ENCODE measurements at regions not wholly inside any gene's neighbourhood (a gene's known extent, or its start where the extent isn't known, plus 50 kb on each side); places are given as distances from the start of the nearest gene placed in this dataset.

DNA sequence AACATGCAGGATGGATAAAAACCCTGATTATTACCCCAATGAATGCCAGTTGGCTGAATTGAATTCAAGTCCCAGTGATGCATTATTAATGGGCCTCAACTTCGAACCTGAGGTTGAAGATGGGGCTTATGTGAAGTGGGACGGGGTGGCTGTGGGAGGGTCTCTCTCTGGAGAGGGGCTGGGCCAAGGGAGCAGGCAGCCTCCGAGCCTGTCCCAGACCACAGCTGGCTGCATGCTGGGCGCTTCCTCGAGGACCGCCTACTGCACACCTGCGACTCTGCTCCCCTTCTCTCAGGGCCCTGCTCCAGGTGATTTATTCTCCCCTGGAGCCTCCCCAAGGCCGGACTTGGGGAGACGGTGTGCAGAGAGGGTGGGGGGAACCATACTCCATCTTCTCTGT, 568.3 kb downstream of the CCDC171 start:
- DNase-seq (ENCODE audit: low spot score) = no peak
- Histone ChIP-seq H3K36me3 (no peaks in the 10 kb centered on the region), H3K9me3 (no peaks in the 10 kb centered on the region), H3K4me1 (no peaks in the 10 kb centered on the region), H3K27me3 (no peaks in the 10 kb centered on the region), H3K27ac (no peak overlapping the region), H3K4me3 (no peak overlapping the region)
- TF ChIP-seq CTCF (IDR thresholded peaks at IDR 0.05) = no peak

- Histone ChIP-seq H3K27me3 (no peaks in the 10 kb centered on the region), H3K9me3 (no peaks in the 10 kb centered on the region), H3K4me1 (no peaks in the 10 kb centered on the region), H3K27ac (no peak overlapping the region), H3K36me3 (no peaks in the 10 kb centered on the region), H3K4me3 (no peak overlapping the region)
- no peak for TF ChIP-seq CTCF (IDR thresholded peaks at IDR 0.05)
- DNase-seq (ENCODE audit: low spot score) = no peak
Observed at GRCh38 chr9:16121601-16122286, 568.9 kb downstream of the CCDC171 start.

DNA sequence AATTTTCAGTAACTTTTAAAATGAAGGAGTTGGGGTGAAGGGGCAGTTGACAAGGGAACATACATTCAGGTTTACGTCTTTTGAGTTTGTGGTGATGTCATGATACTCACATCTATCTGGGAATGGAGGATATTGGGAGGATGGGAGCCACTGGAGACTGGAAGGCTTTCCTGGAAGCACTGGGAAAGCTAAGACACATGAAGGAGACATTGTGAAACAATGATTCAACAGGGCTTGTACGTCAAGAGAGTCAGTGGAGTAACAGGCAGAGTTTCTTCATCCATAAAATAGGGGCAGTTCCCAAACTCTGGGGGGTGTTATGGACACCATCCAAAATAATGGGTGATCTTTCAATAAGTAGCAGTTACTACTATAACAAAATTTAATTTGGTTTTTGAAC, 572.8 kb downstream of the CCDC171 start:
- H3K27ac ChIP-seq = no peak overlapping the region
- H3K4me1 ChIP-seq = no peaks in the 10 kb centered on the region
- DNase-seq (ENCODE audit: low spot score) = no peak
- TF ChIP-seq CTCF (IDR thresholded peaks at IDR 0.05) = no peak
- no peak overlapping the region for H3K4me3 ChIP-seq
- no peaks in the 10 kb centered on the region for H3K9me3 ChIP-seq
- no peaks in the 10 kb centered on the region for H3K27me3 ChIP-seq
- H3K36me3 ChIP-seq = no peaks in the 10 kb centered on the region

GRCh38 chr9:16126042-16126441, 573.2 kb downstream of the CCDC171 start:
- no peaks in the 10 kb centered on the region for H3K4me1 ChIP-seq
- no peak for TF ChIP-seq CTCF (IDR thresholded peaks at IDR 0.05)
- no peaks in the 10 kb centered on the region for H3K27me3 ChIP-seq
- DNase-seq (ENCODE audit: low spot score) = no peak
- H3K9me3 ChIP-seq = no peaks in the 10 kb centered on the region
- H3K36me3 ChIP-seq = no peaks in the 10 kb centered on the region
- no peak overlapping the region for H3K27ac ChIP-seq
- H3K4me3 ChIP-seq = no peak overlapping the region

DNA sequence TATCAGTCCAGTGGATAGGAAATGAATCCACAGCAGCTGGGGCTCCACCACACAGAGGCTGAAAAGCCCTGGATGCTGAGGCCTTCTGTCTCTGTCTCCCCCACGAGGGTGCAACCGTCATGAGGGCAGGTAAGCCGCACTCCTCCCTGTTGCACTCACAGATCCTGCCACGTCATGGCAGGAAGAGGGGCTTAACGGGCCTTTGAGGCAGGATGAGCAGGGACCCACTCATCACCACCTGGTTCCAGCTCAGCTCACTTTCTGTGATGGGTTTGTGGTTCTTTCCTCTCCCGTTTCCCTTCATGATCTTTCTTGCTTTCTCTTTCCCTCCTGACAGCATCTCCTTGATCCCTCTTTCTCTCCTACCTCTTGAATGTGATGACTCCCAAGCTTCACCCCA, 575.2 kb downstream of the CCDC171 start:
- Histone ChIP-seq H3K27me3 (no peaks in the 10 kb centered on the region), H3K4me3 (no peak overlapping the region), H3K27ac (no peak overlapping the region), H3K9me3 (no peaks in the 10 kb centered on the region), H3K4me1 (no peaks in the 10 kb centered on the region), H3K36me3 (no peaks in the 10 kb centered on the region)
- no peak for DNase-seq (ENCODE audit: low spot score)
- TF ChIP-seq CTCF (IDR thresholded peaks at IDR 0.05) = no peak

DNA sequence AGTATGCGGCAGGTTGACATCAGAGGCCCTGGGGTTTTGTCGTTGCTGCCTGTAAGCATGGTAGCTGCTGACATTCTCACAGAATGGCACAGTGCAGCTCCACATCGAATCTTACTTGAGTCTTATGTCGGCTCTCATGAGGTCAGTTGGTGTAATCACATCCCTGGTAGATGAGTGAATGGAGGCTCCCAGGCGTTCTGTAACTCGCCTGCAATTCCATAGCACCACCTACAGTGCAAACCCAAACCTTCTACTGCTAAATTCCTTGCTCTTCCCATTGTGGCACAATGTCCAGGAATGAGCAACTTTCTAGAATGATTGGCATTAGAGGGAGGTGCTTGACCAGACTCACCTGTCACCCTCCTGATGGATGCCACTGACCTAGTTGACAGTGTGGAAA, 578.4 kb downstream of the CCDC171 start:
- no peak for DNase-seq (ENCODE audit: low spot score)
- TF ChIP-seq CTCF (IDR thresholded peaks at IDR 0.05) = no peak
- H3K4me3 ChIP-seq = no peak overlapping the region
- no peaks in the 10 kb centered on the region for H3K36me3 ChIP-seq
- H3K27me3 ChIP-seq = no peaks in the 10 kb centered on the region
- H3K27ac ChIP-seq = no peak overlapping the region
- H3K4me1 ChIP-seq = no peaks in the 10 kb centered on the region
- no peaks in the 10 kb centered on the region for H3K9me3 ChIP-seq

Measured in right atrium auricular region (tissue), 2 donors.